GM12892 (cell line): ENCODE measurements at regions not wholly inside any gene's neighbourhood (a gene's known extent, or its start where the extent isn't known, plus 50 kb on each side); places are given as distances from the start of the nearest gene placed in this dataset.
"Not testable (repeated sequence)": the region's sequence is repeated elsewhere in the genome, so short reads cannot be mapped to it uniquely, and the experiment has no call there.

Experiments used
- POLR2A ChIP-seq: IDR thresholded peaks from 2 replicates; pipeline ENCODE4 v1.6.1; 2011; ENCODE audit warnings: low read depth, low read length, control low read depth
- POLR2AphosphoS5 ChIP-seq: IDR thresholded peaks from 2 replicates; pipeline ENCODE4 v1.6.1; 2011; ENCODE audit warnings: low read depth, low read length, control low read depth
- TAF1 ChIP-seq: IDR thresholded peaks from 2 replicates; pipeline ENCODE4 v1.6.1; 2011; ENCODE audit warnings: low read depth, mild to moderate bottlenecking, control low read depth, low read length, borderline replicate concordance

- not testable (repeated sequence) for TF ChIP-seq POLR2A, POLR2AphosphoS5, TAF1
Measured at GRCh38 chr7:138221388-138221787, 145.1 kb downstream of the AKR1D1 start.
